HG02870 (cell line): ENCODE measurements at regions not wholly inside any gene's neighbourhood (a gene's known extent, or its start where the extent isn't known, plus 50 kb on each side); places are given as distances from the start of the nearest gene placed in this dataset.
"Not testable (repeated sequence)": the region's sequence is repeated elsewhere in the genome, so short reads cannot be mapped to it uniquely, and the experiment has no call there.

Experiments used
- ATAC-seq: cut with Tn5 transposase; IDR thresholded peaks from one replicate; pipeline ENCODE4 v1.9.1; 2021; ENCODE audit warnings: mild to moderate bottlenecking, moderate library complexity; ENCODE audit not compliant: unreplicated experiment

DNA sequence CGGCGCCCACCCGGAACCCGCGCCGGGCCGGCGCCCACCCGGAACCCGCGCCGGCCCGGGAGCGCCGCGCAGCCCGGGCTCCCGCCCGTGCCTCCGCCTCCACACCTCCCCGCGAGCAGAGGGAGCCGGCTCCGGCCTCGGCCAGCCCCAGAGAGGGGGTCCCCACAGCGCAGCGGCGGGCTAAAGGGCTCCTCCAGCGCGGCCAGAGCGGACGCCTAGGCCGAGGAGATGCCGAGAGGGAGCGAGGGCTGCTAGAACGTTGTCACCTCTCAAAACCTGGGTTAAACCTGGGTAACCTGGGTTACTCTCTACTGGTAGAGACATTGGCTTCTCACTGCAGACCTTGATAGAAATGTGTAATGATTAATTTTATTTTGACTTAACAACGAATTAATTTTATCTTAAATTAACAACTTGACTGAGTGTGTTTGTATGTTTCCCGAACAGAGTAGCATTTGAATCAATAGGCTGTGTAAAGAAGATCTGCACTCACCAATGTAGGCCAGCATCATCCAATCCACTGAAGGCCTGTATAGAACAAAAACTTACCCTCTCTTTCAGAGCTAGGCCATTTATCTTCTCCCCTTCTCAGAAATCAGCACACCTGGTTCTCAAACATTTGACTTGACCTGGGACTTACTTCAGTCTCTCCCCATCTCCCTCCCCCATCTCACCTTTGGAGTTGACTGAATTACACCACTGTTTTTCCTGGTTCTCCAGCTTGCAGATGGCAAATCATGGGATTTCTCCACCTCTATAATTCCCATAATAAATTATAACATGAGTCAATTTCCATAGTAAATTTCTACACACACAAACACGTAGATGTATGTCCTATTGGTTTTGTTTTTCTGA, 242.7 kb downstream of the ASXL3 start:
- no peak for ATAC-seq

GRCh38 chr18:33819692-33820343, 241.8 kb downstream of the ASXL3 start:
- not testable (repeated sequence) for ATAC-seq

- ATAC-seq = no peak
These were observed 240.1 kb downstream of the ASXL3 start for GRCh38 chr18:33818145-33818544.

DNA sequence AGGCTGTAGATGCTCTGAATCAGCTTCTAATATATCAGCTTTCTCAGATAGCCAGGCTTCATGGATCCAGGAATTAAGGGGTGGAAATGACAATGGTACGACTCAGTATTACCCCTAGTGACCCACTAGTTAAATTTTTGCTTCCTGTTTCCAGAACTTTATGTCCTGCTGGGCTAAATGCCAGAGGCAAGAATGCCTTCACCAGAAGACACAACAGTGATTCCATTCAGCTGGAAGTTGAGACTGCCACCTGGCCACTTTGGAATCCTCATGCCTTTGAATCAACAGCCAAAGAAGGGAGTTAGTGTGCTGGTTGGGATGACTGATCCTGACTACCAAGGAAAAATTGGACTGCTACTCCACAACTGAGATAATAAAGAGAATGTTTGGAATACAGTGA, 239.1 kb downstream of the ASXL3 start:
- no peak for ATAC-seq

- ATAC-seq = no peak
These were observed 236.5 kb downstream of the ASXL3 start for GRCh38 chr18:33814546-33814945.

DNA sequence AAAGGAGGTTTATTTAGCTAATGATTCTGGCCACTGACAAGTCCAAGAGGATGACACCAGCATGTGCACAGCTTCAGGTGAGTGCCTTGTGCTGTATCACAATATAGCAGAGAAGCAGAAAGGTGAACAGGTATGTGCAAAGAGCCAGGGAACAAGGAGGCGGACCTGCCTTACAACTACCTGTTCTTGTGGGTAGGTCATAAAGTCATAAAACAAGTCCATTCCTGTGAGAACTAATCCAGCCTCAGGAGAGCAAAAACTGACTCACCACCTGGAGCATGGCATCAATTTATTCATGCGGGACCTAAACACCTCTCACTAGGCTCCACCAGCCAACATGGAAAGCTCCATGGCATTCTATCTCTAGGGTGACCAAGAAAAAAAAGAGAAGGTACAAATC, 234.2 kb downstream of the ASXL3 start:
- ATAC-seq = no peak

GRCh38 chr18:33805592-33805991, 227.6 kb downstream of the ASXL3 start:
- ATAC-seq = no peak

DNA sequence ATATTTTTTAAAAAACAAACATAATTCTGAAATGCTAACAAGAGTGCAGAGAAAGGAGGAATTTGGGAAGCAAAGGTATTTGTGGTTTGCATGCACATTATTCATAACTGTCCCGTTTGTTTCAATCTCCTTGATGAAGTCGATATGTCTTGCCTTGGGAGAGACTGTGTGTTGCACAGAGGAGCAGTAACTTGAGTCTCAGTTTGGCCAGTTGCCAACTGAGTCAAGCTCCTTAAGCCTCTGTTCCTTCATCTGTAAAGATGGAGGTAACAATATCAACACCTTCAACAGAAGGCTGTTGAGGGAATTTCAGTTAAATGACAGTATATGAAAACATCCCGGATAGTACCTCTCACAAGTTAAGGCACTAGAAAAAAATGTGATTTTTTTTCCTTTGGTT, 226.2 kb downstream of the ASXL3 start:
- no peak for ATAC-seq

DNA sequence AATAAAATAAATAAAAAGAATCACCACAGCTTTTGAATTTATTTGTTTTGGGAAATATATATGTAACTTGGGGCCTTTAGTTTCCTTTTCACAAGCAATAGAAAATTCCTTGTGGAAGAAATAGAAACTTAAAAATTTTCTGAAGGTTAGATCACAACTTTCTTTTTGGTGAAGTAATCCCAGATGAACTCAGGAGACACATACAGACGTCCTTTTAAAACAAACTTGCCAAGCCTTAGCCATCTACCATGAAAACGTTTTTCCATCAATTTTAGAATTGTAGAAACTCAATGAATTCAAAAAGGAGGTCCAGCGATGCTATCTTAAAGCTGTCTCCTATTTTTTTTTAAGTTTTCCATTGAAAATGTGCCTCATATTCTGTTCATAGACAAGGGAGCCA, 225.6 kb downstream of the ASXL3 start:
- ATAC-seq = no peak

DNA sequence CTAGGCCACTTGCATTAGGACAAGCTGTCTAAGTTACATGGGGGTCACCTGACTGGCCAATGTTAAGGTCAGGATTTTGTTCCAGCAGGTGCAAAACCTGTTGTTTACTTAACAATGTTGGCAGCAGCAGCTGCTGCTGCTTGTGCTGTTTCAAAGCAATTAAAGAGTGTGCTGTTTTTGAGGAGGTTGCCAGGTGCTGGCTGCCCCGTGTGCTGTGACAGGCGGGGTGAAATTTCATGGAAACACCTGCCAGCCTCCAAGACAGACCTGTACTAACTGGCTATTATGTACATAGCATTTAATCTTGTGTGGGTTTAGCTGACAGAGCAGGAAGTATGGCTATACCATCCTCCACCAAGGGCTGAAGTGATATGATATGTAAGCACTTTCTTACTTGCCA, 224.9 kb downstream of the ASXL3 start:
- ATAC-seq = no peak
